Urothelium cell line (cell line): ENCODE measurements at regions not wholly inside any gene's neighbourhood (a gene's known extent, or its start where the extent isn't known, plus 50 kb on each side); places are given as distances from the start of the nearest gene placed in this dataset.

Experiments
- DNase-seq: peaks from one replicate; pipeline ENCODE4 v3.0.0; 2011; ENCODE audit warnings: low spot score, mixed read lengths
- FAIRE-seq: peaks from 2 replicates; lab custom pipeline; 2011; peaks lifted over from hg19 to GRCh38; lab: Jason Lieb, UNC

- no peak for FAIRE-seq
These were observed 1136.8 kb downstream of the AACS start for GRCh38 chr12:126201981-126202537.

GRCh38 chr12:126204326-126204725 lies 1139.1 kb downstream of the AACS start:
- no peak for DNase-seq
- no peak for FAIRE-seq

More at GRCh38 chr12:126201981-126202537, 1136.8 kb downstream of the AACS start:
- DNase-seq, result no peak

GRCh38 chr12:126210026-126210425 lies 1144.8 kb downstream of the AACS start:
- DNase-seq (no peak), FAIRE-seq (no peak)

- no peak for DNase-seq
- no peak for FAIRE-seq
These were observed 1145.2 kb downstream of the AACS start for GRCh38 chr12:126210448-126210847.

- FAIRE-seq (no peak), DNase-seq (no peak)
These were observed 1147.6 kb downstream of the AACS start for GRCh38 chr12:126212824-126213223.

GRCh38 chr12:126218697-126219096 lies 1153.5 kb downstream of the AACS start:
- no peak for FAIRE-seq
- no peak for DNase-seq

- no peak for DNase-seq
These were observed 1153.9 kb downstream of the AACS start for GRCh38 chr12:126219139-126219538.

GRCh38 chr12:126219654-126220279 lies 1154.5 kb downstream of the AACS start:
- no peak for FAIRE-seq
- no peak for DNase-seq

More at GRCh38 chr12:126219139-126219538, 1153.9 kb downstream of the AACS start:
- FAIRE-seq, result no peak

GRCh38 chr12:126224032-126224431 lies 1158.8 kb downstream of the AACS start:
- FAIRE-seq, result no peak
- no peak for DNase-seq

- no peak for FAIRE-seq
These were observed 1163.7 kb downstream of the AACS start for GRCh38 chr12:126228936-126229335.

GRCh38 chr12:126232711-126233110 lies 1167.5 kb downstream of the AACS start:
- DNase-seq, result no peak
- FAIRE-seq, result no peak

More at GRCh38 chr12:126228936-126229335, 1163.7 kb downstream of the AACS start:
- DNase-seq, result no peak

GRCh38 chr12:126233625-126234024 lies 1168.4 kb downstream of the AACS start:
- DNase-seq (no peak), FAIRE-seq (no peak)

GRCh38 chr12:126243814-126244440 lies 1178.7 kb downstream of the AACS start:
- DNase-seq, result no peak
- no peak for FAIRE-seq

GRCh38 chr12:126247936-126248335 lies 1182.7 kb downstream of the AACS start:
- DNase-seq, result no peak
- FAIRE-seq, result no peak

GRCh38 chr12:126248871-126249403 lies 1183.7 kb downstream of the AACS start:
- FAIRE-seq (no peak), DNase-seq (no peak)

GRCh38 chr12:126258190-126258589 lies 1193.0 kb downstream of the AACS start:
- no peak for DNase-seq
- no peak for FAIRE-seq

- DNase-seq (no peak), FAIRE-seq (no peak)
These were observed 1197.6 kb downstream of the AACS start for GRCh38 chr12:126262829-126263228.

- DNase-seq, result no peak
- FAIRE-seq, result no peak
These were observed 1203.0 kb downstream of the AACS start for GRCh38 chr12:126268222-126268621.

- no peak for DNase-seq
- FAIRE-seq, result no peak
These were observed 1205.9 kb downstream of the AACS start for GRCh38 chr12:126271159-126271558.

- FAIRE-seq, result no peak
These were observed 1217.5 kb downstream of the AACS start for GRCh38 chr12:126282691-126283090.

GRCh38 chr12:126286203-126286602 lies 1221.0 kb downstream of the AACS start:
- DNase-seq, result no peak
- no peak for FAIRE-seq

More at GRCh38 chr12:126282691-126283090, 1217.5 kb downstream of the AACS start:
- DNase-seq, result no peak

- no peak for FAIRE-seq
These were observed 1225.2 kb downstream of the AACS start for GRCh38 chr12:126290456-126290855.

More at GRCh38 chr12:126290456-126290855, 1225.2 kb downstream of the AACS start:
- no peak for DNase-seq
